Endothelial cell of umbilical vein (primary cell): ENCODE measurements at regions not wholly inside any gene's neighbourhood (a gene's known extent, or its start where the extent isn't known, plus 50 kb on each side); places are given as distances from the start of the nearest gene placed in this dataset.

Experiments
- BruUV-seq: library from RNA; stranded (reverse); fragments of 400-500 nt; replicated peaks from 2 replicates; lab custom pipeline; 2021; lab: Mats Ljungman, UMichigan
- CTCF ChIA-PET: fragments of 300-600, 350-600 bp; sonication (Branson Sonifier 250); formaldehyde crosslinking; loops from one replicate; lab custom pipeline; 2021; ENCODE audit warnings: antibody characterized with exemption, inconsistent platforms; lab: Charles Lee
- POLR2A ChIA-PET: fragments of 300-600, 350-600 bp; sonication (Branson Sonifier 250); formaldehyde crosslinking; loops from one replicate; lab custom pipeline; 2021; ENCODE audit warnings: antibody characterized with exemption, inconsistent platforms; lab: Charles Lee
- DNase-seq: peaks from one replicate; pipeline ENCODE4 v3.0.0-alpha.2; 2011; ENCODE audit warnings: low read depth, low spot score
- FAIRE-seq: peaks from 2 replicates; lab custom pipeline; 2011; peaks lifted over from hg19 to GRCh38; lab: Jason Lieb, UNC
- H2AFZ ChIP-seq: 2 replicates; pipeline ENCODE4 v1.6.0; 2012; ENCODE audit warnings: low read depth, low read length, control low read depth, inconsistent platforms
- H3K27ac ChIP-seq: 2 replicates; pipeline ENCODE4 v1.5.1; 2011; ENCODE audit warnings: low read depth, mild to moderate bottlenecking, control low read depth, low read length, moderate library complexity; ENCODE audit not compliant: insufficient read depth
- H3K27me3 ChIP-seq, 2 experiments: 2 replicates each; pipeline versions ENCODE4 v1.6.0 to v1.6.1; 2011; ENCODE audit warnings: low read length in 2 of 2, mixed read lengths in 1 of 2; ENCODE audit not compliant: control insufficient read depth in 2 of 2, insufficient read depth in 2 of 2
- H3K36me3 ChIP-seq, 2 experiments: 2 replicates in 1 of 2; 3 replicates in 1 of 2; pipeline ENCODE4 v1.5.1; 2011; ENCODE audit warnings: low read length in 2 of 2, mild to moderate bottlenecking in 1 of 2, moderate library complexity in 1 of 2; ENCODE audit not compliant: control insufficient read depth in 2 of 2, insufficient read depth in 2 of 2; ENCODE audit errors: extremely low read depth in 1 of 2
- H3K4me1 ChIP-seq: 3 replicates; pipeline ENCODE4 v1.5.1; 2011; ENCODE audit warnings: mild to moderate bottlenecking, low read length; ENCODE audit not compliant: control insufficient read depth, insufficient read depth; ENCODE audit errors: extremely low read depth
- H3K4me2 ChIP-seq: 2 replicates; pipeline ENCODE4 v1.6.1; 2011; ENCODE audit warnings: low read length, control low read depth, mixed read lengths; ENCODE audit not compliant: insufficient read depth
- H3K4me3 ChIP-seq, 3 experiments: fragments of 200-600 bp in 1 of 3; sonication (generic), shearing (Covaris generic) in 1 of 3; replicated peaks in 1 of 3; 2 replicates each; pipeline ENCODE4 v1.5.1; 2011 to 2016; ENCODE audit warnings: control low read depth in 3 of 3, low read length in 3 of 3, mild to moderate bottlenecking in 2 of 3, inconsistent platforms in 1 of 3, low read depth in 1 of 3, moderate library complexity in 1 of 3; ENCODE audit not compliant: insufficient read depth in 1 of 3
- H3K79me2 ChIP-seq: 2 replicates; pipeline ENCODE4 v1.6.0; 2012; ENCODE audit warnings: low read length, inconsistent platforms; ENCODE audit not compliant: control insufficient read depth, insufficient read depth
- H3K9ac ChIP-seq: replicated peaks from 2 replicates; pipeline ENCODE3; 2011; ENCODE audit warnings: low read length, control low read depth; ENCODE audit not compliant: insufficient read depth; ENCODE audit errors: extremely low read depth
- H3K9me1 ChIP-seq: replicated peaks from 3 replicates; pipeline ENCODE4 v1.6.0; 2011; ENCODE audit warnings: mild to moderate bottlenecking, low read length; ENCODE audit not compliant: control insufficient read depth, insufficient read depth; ENCODE audit errors: extremely low read depth
- H3K9me3 ChIP-seq: replicated peaks from 2 replicates; pipeline ENCODE4 v1.5.1; 2012; ENCODE audit warnings: low read length, inconsistent platforms; ENCODE audit not compliant: control insufficient read depth, insufficient read depth
- H4K20me1 ChIP-seq: replicated peaks from 2 replicates; pipeline ENCODE3; 2011; ENCODE audit warnings: mild to moderate bottlenecking, low read length; ENCODE audit not compliant: control insufficient read depth, insufficient read depth; ENCODE audit errors: extremely low read depth
- CTCF ChIP-seq, 2 donors: IDR thresholded peaks; 1 replicate in 1 of 2; 2 replicates in 1 of 2; pipeline ENCODE4 v1.5.1; 2011; ENCODE audit warnings: low read length in 2 of 2, mild to moderate bottlenecking in 2 of 2, moderate library complexity in 2 of 2, control low read depth in 1 of 2, inconsistent platforms in 1 of 2, low read depth in 1 of 2; ENCODE audit not compliant: insufficient read depth in 1 of 2; ENCODE audit errors: extremely low read depth in 1 of 2
- EZH2 ChIP-seq: IDR thresholded peaks from 2 replicates; pipeline ENCODE4 v1.6.1; 2012; ENCODE audit warnings: borderline replicate concordance, low read depth, mild to moderate bottlenecking, moderate library complexity, low read length, inconsistent platforms; ENCODE audit not compliant: severe bottlenecking
- GATA2 ChIP-seq: IDR thresholded peaks from 2 replicates; pipeline ENCODE4 v1.7.0; 2011; ENCODE audit warnings: low read depth, mild to moderate bottlenecking, moderate library complexity, mixed read lengths, low read length; ENCODE audit not compliant: insufficient read length, insufficient read depth
- MAX ChIP-seq: IDR thresholded peaks from 2 replicates; pipeline ENCODE4 v1.6.1; 2011; ENCODE audit not compliant: insufficient read depth, insufficient read length
- MYC ChIP-seq: IDR thresholded peaks from one replicate; pipeline ENCODE4 v1.6.1; 2011; ENCODE audit warnings: mild to moderate bottlenecking, low read depth, low read length
- dilution Hi-C: fragments of 300-500 bp; cut with MboI; formaldehyde crosslinking; loops from one replicate; pipeline ENCODE4 v1.15.0; 2019; ENCODE audit warnings: low sequenced_read_pairs; ENCODE audit not compliant: extremely low pct_ligation_motif_present
- intact Hi-C: fragments of 100-400 bp; cut with micrococcal nuclease; formaldehyde crosslinking; loops from one replicate; pipeline ENCODE4 v1.10.0; 2022

GRCh38 chr3:194200422-194201081 lies 64.6 kb downstream of the HES1 start:
- Histone ChIP-seq H3K27me3 (peaks cover 0 to 2% of the 10 kb centered on the region in 2 experiments), H3K4me3 (no peak overlapping the region), H3K9ac (no peak overlapping the region), H3K4me1 (peaks cover 2% of the 10 kb centered on the region), H3K27ac (no peak overlapping the region), H3K9me1 (no peaks in the 10 kb centered on the region), H4K20me1 (no peaks in the 10 kb centered on the region), H2AFZ (no peak overlapping the region), H3K36me3 (no peaks in the 10 kb centered on the region), H3K79me2 (no peaks in the 10 kb centered on the region), H3K9me3 (no peaks in the 10 kb centered on the region), H3K4me2 (no peak overlapping the region)
- ChIA-PET CTCF (interaction anchor here (1.0 kb wide), 1 partner anchor 69 kb away, joined by 3 read pairs; no protein-coding TSS in a partner anchor), POLR2A (no interaction called here)
- dilution Hi-C loops, result no loop called here
- TF ChIP-seq MAX, result no peak
- no peak for TF ChIP-seq CTCF (IDR thresholded peaks at IDR 0.05; ENCODE audit: extremely low read depth in 1 of 2, insufficient read depth in 1 of 2, low read depth in 1 of 2, low read length in 2 of 2)
- TF ChIP-seq GATA2, result no peak
- TF ChIP-seq MYC, result no peak
- no peak for TF ChIP-seq EZH2
- intact Hi-C loops, result no loop called here
- peak; percentile 4 for FAIRE-seq
- BruUV-seq, result no TSS peak
- DNase-seq, result peak; percentile 40
